ENCODE measurements at regions not wholly inside any gene's neighbourhood (a gene's known extent, or its start where the extent isn't known, plus 50 kb on each side); places are given as distances from the start of the nearest gene placed in this dataset.

DNA sequence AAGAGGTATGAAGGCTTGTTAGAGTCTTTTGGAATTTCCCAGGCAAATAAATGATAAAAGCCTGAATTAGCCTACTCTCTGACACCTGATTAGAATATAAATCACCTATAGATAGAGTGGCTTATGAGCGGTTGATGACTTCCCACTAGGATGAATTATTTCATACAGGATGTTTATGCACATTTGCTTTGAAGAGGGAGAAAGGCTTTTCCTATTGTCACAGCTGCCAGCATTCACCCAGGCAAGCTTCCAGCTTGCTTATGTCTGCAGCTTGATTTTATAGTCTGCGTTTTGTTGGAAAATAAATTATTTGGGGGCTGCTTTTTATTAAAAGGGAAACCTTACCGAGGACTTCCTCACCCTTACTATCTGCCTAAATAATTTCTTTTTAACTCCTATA is 51.3 kb upstream of the EIF2S2 start:
- Mint-ChIP-seq H3K36me3 (no peaks in the 10 kb centered on the region), H3K9me3 (no peaks in the 10 kb centered on the region), H3K4me1 (no peaks in the 10 kb centered on the region), H3K27ac (no peak overlapping the region), H3K4me3 (no peak overlapping the region)
- DNase-seq (ENCODE audit: low spot score in 2 of 2) (no peak), ATAC-seq (no peak)

DNA sequence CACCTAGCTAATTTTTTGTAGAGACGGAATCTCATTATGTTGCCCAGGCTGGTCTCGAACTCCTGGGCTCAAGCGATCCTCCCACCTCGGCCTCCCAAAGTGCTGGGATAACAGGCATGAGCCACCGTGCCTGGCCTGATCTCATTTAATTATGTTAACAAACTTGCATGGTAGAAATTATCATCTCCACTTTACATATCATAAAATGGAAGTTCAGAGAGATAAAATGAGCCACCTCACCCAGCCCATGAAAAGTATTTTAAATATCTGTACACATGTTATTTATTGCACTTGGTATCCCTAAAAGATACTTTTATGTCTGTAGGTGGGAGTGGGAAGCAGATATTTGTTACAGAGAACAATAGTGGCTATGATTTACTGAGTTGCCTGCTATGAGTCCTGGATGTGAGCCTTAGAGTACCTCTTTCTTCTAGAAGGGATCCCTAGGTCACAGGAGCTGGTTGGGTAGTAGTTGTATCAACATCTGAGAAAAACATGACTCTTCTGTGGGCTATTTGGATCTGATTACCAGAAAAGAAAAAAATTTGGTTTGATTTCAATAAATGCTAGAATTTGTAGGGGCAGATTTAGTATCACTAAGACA is 52.4 kb upstream of the EIF2S2 start:
- Mint-ChIP-seq H3K9me3 (no peaks in the 10 kb centered on the region), H3K27ac (no peak overlapping the region), H3K36me3 (no peaks in the 10 kb centered on the region), H3K4me3 (no peak overlapping the region), H3K4me1 (no peaks in the 10 kb centered on the region)
- ATAC-seq (no peak), DNase-seq (ENCODE audit: low spot score in 2 of 2) (no peak)

DNA sequence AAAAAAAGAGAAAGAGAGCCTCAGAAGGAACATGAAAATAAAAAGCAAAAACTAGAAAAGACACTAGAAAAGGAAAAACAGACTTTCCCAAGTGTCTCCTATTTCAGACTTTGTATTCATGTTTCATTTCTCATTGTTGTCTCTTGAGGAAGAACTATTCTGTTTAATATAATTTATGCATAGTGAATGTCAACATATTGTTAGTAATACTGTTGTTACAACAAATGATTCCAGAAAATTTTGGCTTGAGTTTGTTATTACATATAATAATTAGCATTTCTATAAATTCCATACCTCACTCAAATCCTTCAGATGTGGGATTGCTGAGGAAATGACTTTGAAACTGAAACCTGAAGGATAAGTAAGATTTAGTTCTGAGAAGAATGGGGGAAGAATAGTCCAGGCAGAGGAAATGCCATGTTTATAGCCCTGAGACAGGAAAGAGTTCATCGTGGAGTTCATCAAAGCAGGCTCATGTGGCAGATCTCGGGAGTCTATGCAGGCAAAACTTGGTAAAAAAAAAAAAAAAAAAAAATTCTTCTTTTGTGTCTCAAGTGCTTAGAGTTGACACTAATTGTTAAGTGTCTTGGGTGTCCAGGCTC is 53.1 kb upstream of the EIF2S2 start:
- H3K9me3 Mint-ChIP-seq, result no peaks in the 10 kb centered on the region
- ATAC-seq, result no peak

DNA sequence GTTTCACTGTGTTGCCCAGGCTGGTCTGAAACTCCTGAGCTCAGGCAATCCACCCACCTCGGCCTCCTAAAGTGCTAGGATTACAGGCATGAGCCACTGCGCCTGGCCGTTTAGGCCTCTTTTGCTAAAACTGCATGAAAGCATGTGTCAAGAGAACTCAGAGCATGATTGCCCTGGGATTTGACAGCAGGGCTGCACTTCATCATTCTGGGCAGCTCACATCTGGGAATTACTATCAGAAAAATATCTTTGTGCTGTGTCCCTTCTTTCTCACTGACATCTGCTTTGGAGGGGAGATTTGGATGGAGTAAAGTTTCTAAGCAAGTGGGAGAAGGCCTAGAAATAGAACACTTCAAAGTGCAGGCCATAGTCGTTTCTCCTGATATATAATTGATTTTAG is 59.6 kb upstream of the EIF2S2 start:
- Mint-ChIP-seq H3K27ac (no peak overlapping the region), H3K4me1 (no peaks in the 10 kb centered on the region), H3K4me3 (no peak overlapping the region), H3K9me3 (no peaks in the 10 kb centered on the region), H3K36me3 (no peaks in the 10 kb centered on the region)
- DNase-seq (ENCODE audit: low spot score in 2 of 2), result no peak
- ATAC-seq, result no peak

More for the DNA sequence above, 53.1 kb upstream of the EIF2S2 start:
- no peaks in the 10 kb centered on the region for H3K36me3 Mint-ChIP-seq
- no peak overlapping the region for H3K27ac Mint-ChIP-seq
- no peak overlapping the region for H3K4me3 Mint-ChIP-seq
- DNase-seq (ENCODE audit: low spot score in 2 of 2), result no peak
- no peaks in the 10 kb centered on the region for H3K4me1 Mint-ChIP-seq

DNA sequence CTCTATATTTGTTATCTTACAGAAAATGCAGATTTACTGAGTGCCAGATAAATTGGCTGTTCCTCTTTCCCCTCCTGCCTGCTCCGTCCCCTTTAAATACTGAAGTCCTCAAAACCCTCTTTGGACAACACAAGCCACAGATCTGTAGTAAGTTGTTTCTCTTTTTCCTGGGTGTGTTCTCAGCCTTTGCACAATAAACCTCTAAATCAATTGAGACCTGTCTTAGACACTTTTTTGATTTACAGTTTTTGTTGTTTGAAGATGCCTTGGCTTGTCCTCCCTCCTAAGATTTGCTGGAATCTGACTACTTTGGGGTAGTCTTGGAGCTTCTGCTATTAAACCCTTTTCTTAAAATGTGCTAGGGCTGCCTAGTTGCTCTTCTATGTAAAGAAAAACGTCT is 60.9 kb upstream of the EIF2S2 start:
- no peak overlapping the region for H3K27ac Mint-ChIP-seq
- no peaks in the 10 kb centered on the region for H3K36me3 Mint-ChIP-seq
- ATAC-seq, result no peak
- H3K9me3 Mint-ChIP-seq, result no peaks in the 10 kb centered on the region
- H3K4me3 Mint-ChIP-seq, result no peak overlapping the region
- no peaks in the 10 kb centered on the region for H3K4me1 Mint-ChIP-seq
- no peak for DNase-seq (ENCODE audit: low spot score in 2 of 2)

DNA sequence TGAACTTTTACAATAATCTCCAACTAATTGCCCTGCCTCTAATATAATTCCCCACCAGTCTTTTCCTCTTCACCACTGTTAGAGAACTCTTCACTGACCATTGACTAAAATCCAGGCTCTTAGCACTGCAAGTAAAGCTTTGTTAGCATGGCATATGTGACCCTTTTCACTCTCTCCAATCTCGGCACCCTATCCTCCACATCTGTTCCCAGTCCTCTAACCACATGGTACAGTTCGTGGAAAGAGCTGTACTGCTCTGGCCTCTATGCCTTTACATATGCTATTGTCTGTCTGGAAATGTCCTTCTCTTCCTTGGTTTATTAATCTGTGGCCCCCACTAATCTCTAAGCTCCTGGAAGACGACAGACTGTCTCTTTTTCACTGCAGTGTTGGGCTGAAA is 63.0 kb upstream of the EIF2S2 start:
- Mint-ChIP-seq H3K27ac (no peak overlapping the region), H3K4me1 (no peaks in the 10 kb centered on the region), H3K4me3 (no peak overlapping the region), H3K9me3 (no peaks in the 10 kb centered on the region), H3K36me3 (no peaks in the 10 kb centered on the region)
- ATAC-seq, result no peak
- no peak for DNase-seq (ENCODE audit: low spot score in 2 of 2)

DNA sequence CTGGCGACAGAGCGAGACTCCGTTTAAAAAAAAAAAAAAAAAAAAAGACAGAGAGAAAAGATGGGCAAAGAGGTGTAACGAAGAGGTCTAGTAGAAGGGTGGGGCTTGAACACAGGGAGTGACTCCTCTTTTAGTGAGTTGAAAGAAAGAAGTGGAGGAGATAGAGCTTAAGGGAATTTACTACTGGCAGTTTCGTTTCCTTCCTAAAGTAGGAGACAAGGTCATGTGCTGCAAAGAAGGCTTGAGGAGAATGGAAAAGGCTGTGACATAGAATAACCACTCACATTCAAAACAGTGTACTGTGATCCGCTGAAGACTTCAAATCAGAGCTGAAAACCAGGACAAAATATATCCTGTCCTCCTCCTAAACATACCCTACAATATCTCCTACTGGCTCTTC is 63.8 kb upstream of the EIF2S2 start:
- no peaks in the 10 kb centered on the region for H3K36me3 Mint-ChIP-seq
- ATAC-seq (no peak), DNase-seq (ENCODE audit: low spot score in 2 of 2) (no peak)
- no peak overlapping the region for H3K4me3 Mint-ChIP-seq
- no peaks in the 10 kb centered on the region for H3K9me3 Mint-ChIP-seq
- H3K4me1 Mint-ChIP-seq, result no peaks in the 10 kb centered on the region
- no peak overlapping the region for H3K27ac Mint-ChIP-seq

DNA sequence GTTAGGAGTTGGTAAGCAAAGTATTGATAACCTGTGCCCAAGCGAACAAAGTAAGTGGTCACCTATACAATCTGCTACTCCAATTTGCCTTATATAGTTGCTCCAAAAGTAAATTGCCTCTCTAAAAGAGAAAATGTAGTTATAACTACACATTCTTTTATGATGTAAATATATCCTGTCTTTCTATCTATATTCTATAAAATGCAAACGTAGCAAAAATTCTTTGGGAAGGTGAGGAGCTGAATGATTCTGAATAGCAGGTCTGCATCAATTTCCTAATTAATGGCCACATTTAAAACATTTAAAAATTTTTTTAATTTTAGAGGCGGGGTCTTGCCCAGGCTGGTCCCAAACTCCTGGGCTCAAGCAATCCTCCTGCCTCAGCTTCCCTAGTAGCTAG is 64.2 kb upstream of the ASIP start:
- H3K4me3 Mint-ChIP-seq, result no peak overlapping the region
- no peaks in the 10 kb centered on the region for H3K4me1 Mint-ChIP-seq
- no peaks in the 10 kb centered on the region for H3K9me3 Mint-ChIP-seq
- no peaks in the 10 kb centered on the region for H3K36me3 Mint-ChIP-seq
- ATAC-seq, result no peak
- no peak for DNase-seq (ENCODE audit: low spot score in 2 of 2)
- no peak overlapping the region for H3K27ac Mint-ChIP-seq

DNA sequence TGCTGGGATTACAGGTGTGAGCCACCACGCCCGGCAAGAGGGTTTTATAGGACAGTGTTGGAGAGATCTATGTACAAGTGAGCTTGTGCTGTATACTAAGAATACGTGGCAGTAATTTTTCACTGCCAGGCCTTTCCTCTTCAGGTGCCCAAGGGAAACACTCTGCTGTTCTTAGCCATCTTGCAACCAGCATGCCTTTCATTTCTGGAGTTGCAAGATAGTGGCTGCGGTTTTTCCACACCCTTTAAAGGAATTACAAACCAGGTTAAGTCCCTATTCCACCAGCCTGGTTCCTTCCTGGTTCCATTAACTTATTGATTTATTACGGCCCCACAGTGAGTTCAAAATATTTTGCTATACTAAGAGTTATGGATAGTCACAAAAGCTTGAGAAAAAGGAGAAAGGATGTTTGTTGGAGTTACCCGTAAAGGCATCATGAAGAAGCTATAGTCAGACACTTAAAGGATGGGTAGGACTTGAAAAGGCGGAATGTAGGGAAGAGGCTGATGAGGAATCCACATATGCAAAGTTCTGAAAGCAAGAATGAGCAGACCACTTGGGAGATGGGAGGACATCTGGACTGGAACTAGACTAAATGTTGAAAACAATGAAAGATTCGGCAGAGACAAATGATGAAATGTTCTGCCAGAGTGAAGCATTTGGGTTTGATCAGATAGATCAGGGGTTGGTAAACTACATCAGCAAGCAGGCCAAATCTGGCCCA is 61.4 kb upstream of the ASIP start:
- H3K9me3 Mint-ChIP-seq, result no peaks in the 10 kb centered on the region
- no peak for ATAC-seq
- no peak for DNase-seq (ENCODE audit: low spot score in 2 of 2)
- no peaks in the 10 kb centered on the region for H3K36me3 Mint-ChIP-seq
- H3K4me3 Mint-ChIP-seq, result no peak overlapping the region
- no peaks in the 10 kb centered on the region for H3K4me1 Mint-ChIP-seq
- no peak overlapping the region for H3K27ac Mint-ChIP-seq

DNA sequence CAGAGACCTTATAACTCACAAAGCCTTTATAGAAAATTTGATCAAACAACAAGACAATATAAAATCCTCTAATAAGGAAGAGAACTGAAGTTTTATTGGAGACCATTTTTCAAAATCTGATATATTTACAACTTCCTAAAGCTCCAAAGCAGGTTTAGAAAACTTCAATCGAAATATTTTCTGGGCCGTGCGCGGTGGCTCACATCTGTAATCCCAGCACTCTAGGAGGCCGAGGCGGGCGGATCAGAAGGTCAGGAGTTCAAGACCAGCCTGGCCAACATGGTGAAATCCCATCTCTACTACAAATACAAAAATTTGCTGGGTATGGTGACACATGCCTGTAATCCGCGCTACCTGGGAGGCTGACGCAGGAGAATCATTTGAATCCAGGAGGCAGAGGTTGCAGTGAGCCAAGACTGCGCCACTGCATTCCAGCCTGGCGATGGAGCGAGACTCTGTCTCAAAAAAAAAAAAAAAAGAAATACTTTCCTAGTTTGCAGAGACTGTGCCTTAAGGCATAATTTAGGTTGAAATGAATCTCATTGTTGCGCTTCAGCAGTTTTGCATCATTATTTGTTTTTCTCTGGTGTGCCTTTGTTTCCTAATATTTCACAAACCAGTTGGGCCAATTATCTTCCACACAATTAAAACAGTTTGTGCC is 60.6 kb upstream of the ASIP start:
- Mint-ChIP-seq H3K27ac (no peak overlapping the region), H3K9me3 (no peaks in the 10 kb centered on the region), H3K4me3 (no peak overlapping the region), H3K36me3 (no peaks in the 10 kb centered on the region), H3K4me1 (no peaks in the 10 kb centered on the region)
- ATAC-seq (no peak), DNase-seq (ENCODE audit: low spot score in 2 of 2) (no peak)

DNA sequence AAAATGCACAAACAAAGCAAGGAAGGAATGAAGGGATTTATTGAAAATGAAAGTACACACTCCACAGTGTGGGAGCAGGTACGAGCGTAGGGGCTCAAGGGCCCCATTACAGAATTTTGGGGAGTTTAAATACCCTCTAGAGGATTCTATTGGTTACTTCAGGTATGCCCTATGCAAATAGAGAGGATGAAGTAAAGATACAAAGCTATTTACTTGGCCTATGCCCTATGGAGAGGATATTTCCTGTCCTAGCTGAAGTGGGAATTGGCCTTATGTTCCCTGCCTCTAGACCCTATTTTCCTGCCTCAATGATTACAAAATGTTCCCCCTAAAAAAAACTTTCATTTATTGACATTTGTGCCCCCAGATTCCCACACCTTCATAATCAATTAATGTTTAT is 59.7 kb upstream of the ASIP start:
- H3K4me3 Mint-ChIP-seq, result no peak overlapping the region
- ATAC-seq, result no peak
- H3K36me3 Mint-ChIP-seq, result no peaks in the 10 kb centered on the region

DNA sequence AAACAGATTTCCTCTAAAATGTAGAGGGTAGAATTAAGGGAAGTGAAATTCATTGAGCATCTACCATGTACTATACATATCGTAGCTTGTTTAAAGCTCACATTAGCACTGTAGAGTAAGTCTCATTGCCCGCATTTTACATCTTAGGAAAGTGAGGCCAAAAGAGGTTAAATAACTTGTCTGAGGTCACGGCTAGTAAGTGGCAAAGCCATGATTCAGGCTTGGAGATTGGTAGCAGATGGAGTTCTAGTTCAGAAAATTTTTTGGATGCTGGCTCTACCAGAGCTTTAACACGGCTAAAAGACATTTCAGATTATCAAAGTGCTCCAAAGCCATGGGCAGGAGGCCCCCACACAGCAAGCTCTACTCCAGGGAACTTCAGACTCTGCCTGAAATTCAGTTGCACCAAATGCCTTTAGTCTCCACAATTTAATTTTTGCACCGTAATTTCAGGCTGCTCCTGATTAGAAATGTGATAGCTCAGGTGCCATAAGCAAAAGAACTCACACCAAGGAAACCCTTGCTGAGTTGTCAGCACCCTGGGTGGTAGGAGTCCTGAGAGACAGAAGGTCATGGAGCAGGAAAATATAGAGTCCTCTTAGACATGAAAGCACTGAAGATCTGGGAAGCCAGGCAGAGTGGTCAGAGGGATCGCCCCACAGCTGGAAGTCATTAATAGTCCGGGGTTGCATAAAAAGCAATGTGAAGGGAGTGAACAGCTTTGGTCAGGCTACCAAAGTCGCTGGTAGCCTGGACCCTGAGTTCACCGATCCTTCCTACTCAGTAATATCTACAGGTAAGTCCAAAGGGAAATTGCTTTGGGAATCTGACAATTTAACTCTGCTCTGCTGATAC is 55.2 kb upstream of the ASIP start:
- no peak for DNase-seq (ENCODE audit: low spot score in 2 of 2)
- no peak overlapping the region for H3K27ac Mint-ChIP-seq
- H3K9me3 Mint-ChIP-seq, result no peaks in the 10 kb centered on the region
- no peak for ATAC-seq
- H3K4me3 Mint-ChIP-seq, result no peak overlapping the region
- H3K36me3 Mint-ChIP-seq, result no peaks in the 10 kb centered on the region
- no peaks in the 10 kb centered on the region for H3K4me1 Mint-ChIP-seq

More for the DNA sequence above, 59.7 kb upstream of the ASIP start:
- no peaks in the 10 kb centered on the region for H3K9me3 Mint-ChIP-seq
- no peaks in the 10 kb centered on the region for H3K4me1 Mint-ChIP-seq
- no peak for DNase-seq (ENCODE audit: low spot score in 2 of 2)
- H3K27ac Mint-ChIP-seq, result no peak overlapping the region

DNA sequence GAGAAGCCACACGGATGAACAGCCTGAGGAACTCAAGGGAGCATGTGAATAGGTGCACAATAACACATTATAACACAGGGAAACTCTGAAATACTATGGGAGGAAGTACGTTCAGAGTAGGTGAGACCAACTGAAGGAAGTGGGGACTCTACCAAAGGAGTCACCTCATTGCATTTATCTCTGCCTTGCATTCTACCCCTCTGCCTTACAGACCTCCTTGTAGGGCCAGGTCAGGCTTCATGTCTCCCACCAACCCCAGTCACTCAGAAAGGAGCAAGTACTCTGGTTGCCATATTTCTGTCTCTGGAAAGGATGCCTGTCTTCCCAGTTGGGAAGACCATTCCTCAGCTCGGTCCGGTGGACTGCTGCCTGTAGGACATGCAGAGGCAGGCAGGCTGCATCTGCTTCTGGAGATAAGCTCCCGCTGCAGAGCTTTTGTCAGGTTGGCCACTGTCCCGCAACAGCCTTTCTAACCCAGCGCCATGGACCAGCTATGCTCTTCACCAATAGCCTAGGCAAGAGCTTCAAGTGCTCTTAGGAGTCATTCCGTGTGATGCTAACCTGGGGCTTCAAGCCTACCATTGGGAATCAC is 51.6 kb upstream of the ASIP start:
- no peaks in the 10 kb centered on the region for H3K36me3 Mint-ChIP-seq
- no peaks in the 10 kb centered on the region for H3K4me1 Mint-ChIP-seq
- H3K27ac Mint-ChIP-seq, result no peak overlapping the region
- no peak overlapping the region for H3K4me3 Mint-ChIP-seq
- DNase-seq (ENCODE audit: low spot score in 2 of 2), result no peak
- no peaks in the 10 kb centered on the region for H3K9me3 Mint-ChIP-seq
- no peak for ATAC-seq

DNA sequence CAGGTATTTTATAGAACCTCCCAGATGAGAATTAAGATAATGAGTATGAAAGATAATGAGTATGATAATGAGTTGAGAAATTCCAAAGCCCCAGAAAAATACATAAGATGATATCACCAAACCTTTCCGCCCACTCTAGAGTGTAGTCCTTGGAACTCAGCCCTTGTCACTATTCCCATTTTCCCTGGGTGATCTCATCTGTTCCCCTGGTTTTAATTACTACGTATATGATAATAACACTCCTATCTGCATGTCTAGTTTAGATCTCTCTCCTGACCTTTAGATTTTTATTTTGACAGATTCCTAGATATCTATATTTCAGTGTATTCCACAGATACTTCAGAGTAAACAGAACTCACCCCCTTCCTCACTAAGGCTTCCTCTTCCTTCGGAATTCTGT is 51.0 kb upstream of the ASIP start:
- Mint-ChIP-seq H3K9me3 (no peaks in the 10 kb centered on the region), H3K4me1 (no peaks in the 10 kb centered on the region), H3K27ac (no peak overlapping the region), H3K4me3 (no peak overlapping the region), H3K36me3 (no peaks in the 10 kb centered on the region)
- ATAC-seq (no peak), DNase-seq (ENCODE audit: low spot score in 2 of 2) (no peak)

DNA sequence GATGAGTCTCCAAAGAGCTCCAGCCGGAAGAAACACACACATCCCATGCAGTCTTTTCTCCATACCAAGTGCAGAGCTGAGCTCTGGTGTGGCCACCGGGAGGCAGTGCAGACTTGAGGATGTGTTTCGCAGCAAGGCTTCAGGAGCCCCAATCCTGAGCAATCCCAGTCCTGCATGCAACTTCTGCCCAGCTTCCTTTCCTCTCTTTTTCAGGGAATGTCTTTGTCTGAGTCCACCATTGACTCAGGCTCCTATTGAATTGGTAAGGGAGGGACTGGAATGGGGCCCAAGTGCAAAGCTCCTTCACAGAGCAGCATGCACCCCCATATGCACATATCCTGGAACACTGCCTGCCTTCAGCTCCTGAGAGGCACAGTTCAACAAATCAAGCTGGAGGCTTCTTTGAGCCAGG is 50.5 kb upstream of the ASIP start:
- DNase-seq (ENCODE audit: low spot score in 2 of 2) (peak in 1 of 2 donors; percentile 52), ATAC-seq (peak; percentile 51)
- no peak overlapping the region for H3K27ac Mint-ChIP-seq
- no peaks in the 10 kb centered on the region for H3K4me1 Mint-ChIP-seq
- no peaks in the 10 kb centered on the region for H3K36me3 Mint-ChIP-seq
- no peak overlapping the region for H3K4me3 Mint-ChIP-seq
- no peaks in the 10 kb centered on the region for H3K9me3 Mint-ChIP-seq

Measured in stimulated activated effector memory CD8-positive, alpha-beta T cell treated with anti-CD3 and anti-CD28 coated beads, Interleukin-12 subunit alpha, Interleukin-12 subunit beta, amount 100 ng/mL, for 72 hours (primary cell).